Panc1 (cell line): ENCODE measurements at regions not wholly inside any gene's neighbourhood (a gene's known extent, or its start where the extent isn't known, plus 50 kb on each side); places are given as distances from the start of the nearest gene placed in this dataset.

Experiments
- CTCF ChIP-seq: fragments of 450-650 bp; IDR thresholded peaks from 2 replicates; pipeline ENCODE4 v1.5.1; 2017; ENCODE audit warnings: mild to moderate bottlenecking
- POLR2AphosphoS5 ChIP-seq: IDR thresholded peaks from 2 replicates; pipeline ENCODE4 v1.6.1; 2012; ENCODE audit warnings: mild to moderate bottlenecking, low read depth, low read length, moderate library complexity
- TCF7L2 ChIP-seq: IDR thresholded peaks from 2 replicates; pipeline ENCODE4 v1.6.1; 2011; ENCODE audit warnings: mild to moderate bottlenecking, low read depth, low read length, inconsistent platforms

- TF ChIP-seq CTCF, result no peak
- TF ChIP-seq TCF7L2, result no peak
- TF ChIP-seq POLR2AphosphoS5, result no peak
Observed at GRCh38 chr9:19940811-19941535, 152.1 kb upstream of the SLC24A2 start.
